Spleen (tissue), 7 donors: ENCODE measurements at regions not wholly inside any gene's neighbourhood (a gene's known extent, or its start where the extent isn't known, plus 50 kb on each side); places are given as distances from the start of the nearest gene placed in this dataset.

Experiments
- CTCF ChIP-seq, 11 experiments: fragments of 200-600 bp in 7 of 11; fragments of 450-650 bp in 4 of 11; sonication (generic) in 4 of 11; IDR thresholded peaks in 8 of 11; conservative IDR thresholded peaks in 3 of 11; 1 replicate in 7 of 11; 2 replicates in 4 of 11; pipeline versions ENCODE4 v1.4.0 to v1.8.0; 2016 to 2021; ENCODE audit warnings: antibody characterized with exemption in 11 of 11, inconsistent platforms in 4 of 11, mild to moderate bottlenecking in 1 of 11
- POLR2AphosphoS5 ChIP-seq, 3 donors: sonication (generic); formaldehyde crosslinking; IDR thresholded peaks; one replicate each; pipeline ENCODE4 v1.5.1; 2017; ENCODE audit warnings: antibody characterized with exemption in 3 of 3
- donor health status: DM: no; HTN: no; CAD: no; lungs with moderate emphysema.
- donor health status: DM: no; HTN: no; CAD: no.
- donor health status: DM: no; HTN: no; CAD: no.

DNA sequence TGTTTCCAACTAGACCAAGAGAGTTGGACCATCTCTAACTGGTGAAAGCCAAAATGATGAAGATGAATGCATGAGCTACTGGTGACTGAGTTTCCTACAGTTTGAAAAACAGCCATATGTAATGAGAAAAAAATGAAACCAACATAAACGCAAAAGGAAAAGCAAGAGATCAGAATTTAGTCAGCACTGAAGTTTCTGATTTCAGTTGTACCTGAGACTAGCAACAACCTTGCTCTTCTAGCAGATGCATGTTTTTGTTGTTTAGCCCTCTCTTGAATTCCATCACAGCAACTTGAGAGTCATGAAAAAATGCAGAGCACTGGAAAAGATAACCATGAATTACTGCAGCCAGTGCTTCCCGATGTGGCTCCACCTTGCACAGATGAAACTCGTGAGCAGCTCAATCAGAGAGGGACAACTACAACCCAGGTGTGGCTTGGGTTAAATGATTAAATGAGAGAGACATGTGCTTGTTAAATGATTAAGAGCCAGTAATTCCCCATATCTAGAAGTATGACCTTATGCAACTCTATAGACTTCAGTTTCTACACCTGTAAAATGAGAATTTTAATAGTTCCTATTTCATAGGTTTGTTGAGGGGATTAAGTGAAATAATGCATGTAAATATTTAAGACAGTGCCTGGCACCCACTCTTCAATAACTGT is 104.8 kb downstream of the ELOVL4 start:
- TF ChIP-seq CTCF (IDR thresholded peaks at IDR 0.05 in 8 of 11, conservative IDR thresholded peaks at IDR 0.05 in 3 of 11): no peak
- TF ChIP-seq POLR2AphosphoS5 (IDR thresholded peaks at IDR 0.05): no peak
